HG02678 (cell line): ENCODE measurements at regions not wholly inside any gene's neighbourhood (a gene's known extent, or its start where the extent isn't known, plus 50 kb on each side); places are given as distances from the start of the nearest gene placed in this dataset.
A peak's percentile ranks its signal among the peaks of the same experiment; 100 is the strongest.

Source experiments
- ATAC-seq: cut with Tn5 transposase; IDR thresholded peaks from one replicate; pipeline ENCODE4 v1.9.1; 2021; ENCODE audit warnings: mild to moderate bottlenecking, moderate library complexity; ENCODE audit not compliant: unreplicated experiment

- no peak for ATAC-seq
Measured at GRCh38 chr4:162366146-162366545, 202.3 kb upstream of the FSTL5 start.

DNA sequence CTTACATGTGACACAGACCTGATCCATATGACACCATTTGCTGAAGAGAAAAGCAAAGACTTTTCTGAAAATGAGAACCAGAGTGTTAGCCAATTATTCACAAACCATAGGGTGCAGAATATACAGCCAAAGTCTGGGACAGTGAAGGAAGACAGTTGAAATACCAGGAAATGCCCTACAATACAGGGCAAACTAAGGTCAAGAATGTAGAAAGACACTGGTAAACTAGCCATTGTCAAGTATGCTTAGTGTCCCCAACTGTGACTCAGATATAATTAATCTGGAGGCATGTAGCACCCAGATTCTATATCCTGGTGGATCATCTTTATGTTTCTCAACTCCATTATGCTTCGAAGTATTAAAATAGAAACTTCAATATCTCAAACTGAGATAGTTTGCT lies 200.9 kb upstream of the FSTL5 start:
- no peak for ATAC-seq

DNA sequence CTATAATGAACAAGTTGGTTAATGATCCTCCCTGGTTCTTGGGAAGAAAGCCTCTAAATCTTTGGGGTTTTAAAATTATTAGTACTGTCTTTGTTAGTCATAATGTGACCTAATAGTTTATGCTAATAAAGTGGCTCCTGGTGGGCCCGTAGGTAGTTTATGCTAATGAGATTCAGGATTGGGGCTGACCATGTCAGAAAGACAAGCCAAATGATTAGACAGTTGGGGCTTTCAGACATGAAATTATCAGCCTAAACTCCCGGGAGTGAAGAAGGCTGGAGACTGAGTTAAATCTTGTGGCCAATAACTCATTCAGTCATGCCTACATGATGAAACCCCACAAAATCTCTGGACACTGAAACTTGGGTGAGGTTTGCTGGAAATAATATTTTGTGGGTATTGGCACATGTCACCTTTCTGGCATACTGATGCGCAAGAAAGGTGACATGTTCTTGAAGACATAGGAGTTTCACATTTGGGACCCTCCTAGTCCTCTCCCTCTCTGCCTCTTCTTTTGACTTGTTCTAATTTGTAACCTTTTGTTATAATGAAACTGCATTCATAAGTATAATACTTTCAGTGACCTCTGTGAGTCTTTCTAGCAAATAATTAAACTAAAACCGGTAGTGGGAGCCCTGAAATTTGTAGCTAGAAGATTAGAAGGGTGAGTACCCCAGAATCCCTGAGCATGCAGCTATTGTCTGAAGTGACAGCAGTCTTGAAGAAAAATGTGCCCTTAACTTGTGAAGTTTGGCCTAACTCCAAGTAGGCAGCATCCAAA lies 196.8 kb upstream of the FSTL5 start:
- ATAC-seq, result no peak

DNA sequence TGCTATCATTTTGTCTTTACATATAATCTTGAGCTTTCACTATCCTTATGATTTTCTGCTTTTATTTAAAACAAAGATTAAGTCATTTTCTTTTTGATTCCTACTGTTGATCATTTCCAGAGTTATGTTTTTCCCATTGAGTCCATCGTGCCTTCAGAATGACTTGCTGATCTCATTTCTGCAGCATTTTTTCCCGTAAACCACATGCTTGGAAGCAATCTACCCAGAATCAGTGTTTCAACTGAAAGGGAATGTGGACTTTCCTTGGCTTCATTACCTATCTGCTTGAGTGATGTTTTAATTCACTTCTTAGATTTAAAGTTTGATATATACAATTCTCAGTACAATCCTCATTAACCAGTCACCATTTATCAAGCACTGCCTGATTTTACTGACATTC lies 192.4 kb upstream of the FSTL5 start:
- no peak for ATAC-seq

DNA sequence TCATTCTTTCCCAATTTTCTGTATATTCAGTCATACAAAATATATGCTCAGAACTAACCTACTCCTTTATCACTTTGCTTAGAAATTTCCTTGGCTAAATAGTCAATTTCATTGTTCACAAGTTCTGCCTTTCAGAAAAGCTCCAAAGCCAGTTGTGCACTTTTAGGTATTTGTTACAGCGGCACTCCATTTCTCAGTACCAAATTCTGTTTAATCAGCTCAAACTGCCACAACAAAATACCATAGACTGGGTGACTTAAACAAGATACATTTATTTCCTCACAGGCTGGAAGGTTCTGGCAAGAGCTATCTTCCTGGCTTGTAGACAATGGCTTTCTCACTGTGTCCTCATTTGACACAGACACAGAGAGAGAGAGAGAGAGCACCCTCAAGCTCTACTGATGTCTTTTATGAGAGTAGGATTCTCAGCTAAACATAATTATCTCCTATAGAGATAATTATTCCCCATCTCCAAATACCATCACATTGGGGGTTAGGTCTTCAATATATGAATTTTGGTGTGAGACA lies 188.8 kb upstream of the FSTL5 start:
- no peak for ATAC-seq

- ATAC-seq, result no peak
Measured at GRCh38 chr4:162350331-162350730, 186.5 kb upstream of the FSTL5 start.

DNA sequence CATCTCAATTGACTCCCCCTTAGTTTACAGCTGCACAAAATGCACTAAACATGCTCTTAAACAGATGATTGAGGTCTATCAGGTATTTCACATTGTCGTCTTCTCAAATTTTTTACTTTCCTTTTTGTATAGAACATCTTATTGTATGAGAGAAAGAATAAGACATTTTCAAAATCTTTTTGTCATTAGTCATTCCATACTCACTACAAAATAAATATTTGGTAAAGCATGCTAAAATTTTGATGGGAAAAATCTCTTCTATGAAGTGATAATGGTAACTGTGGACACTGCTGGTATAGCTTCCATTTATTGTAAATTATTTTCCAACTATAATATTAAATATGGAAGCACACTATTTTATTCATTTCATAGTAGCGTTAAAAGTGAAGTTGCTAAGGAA lies 185.6 kb upstream of the FSTL5 start:
- no peak for ATAC-seq

DNA sequence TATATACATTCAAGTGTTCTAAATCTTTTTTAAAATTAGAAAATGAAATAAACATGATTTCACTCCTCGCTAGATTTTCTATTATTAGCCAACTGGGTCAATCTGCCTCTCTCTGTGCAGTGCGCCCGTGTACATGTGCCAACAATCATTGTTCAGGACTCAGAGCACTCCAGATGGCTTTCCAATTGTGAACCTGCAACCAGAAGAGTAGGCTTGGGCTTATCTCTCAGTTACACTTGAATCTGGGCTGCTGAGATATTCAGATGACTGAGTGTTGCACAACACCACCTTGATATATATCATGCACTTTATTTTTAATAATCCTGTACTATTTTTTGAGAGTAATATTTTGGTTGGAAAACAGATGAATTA lies 184.0 kb upstream of the FSTL5 start:
- ATAC-seq, result no peak

DNA sequence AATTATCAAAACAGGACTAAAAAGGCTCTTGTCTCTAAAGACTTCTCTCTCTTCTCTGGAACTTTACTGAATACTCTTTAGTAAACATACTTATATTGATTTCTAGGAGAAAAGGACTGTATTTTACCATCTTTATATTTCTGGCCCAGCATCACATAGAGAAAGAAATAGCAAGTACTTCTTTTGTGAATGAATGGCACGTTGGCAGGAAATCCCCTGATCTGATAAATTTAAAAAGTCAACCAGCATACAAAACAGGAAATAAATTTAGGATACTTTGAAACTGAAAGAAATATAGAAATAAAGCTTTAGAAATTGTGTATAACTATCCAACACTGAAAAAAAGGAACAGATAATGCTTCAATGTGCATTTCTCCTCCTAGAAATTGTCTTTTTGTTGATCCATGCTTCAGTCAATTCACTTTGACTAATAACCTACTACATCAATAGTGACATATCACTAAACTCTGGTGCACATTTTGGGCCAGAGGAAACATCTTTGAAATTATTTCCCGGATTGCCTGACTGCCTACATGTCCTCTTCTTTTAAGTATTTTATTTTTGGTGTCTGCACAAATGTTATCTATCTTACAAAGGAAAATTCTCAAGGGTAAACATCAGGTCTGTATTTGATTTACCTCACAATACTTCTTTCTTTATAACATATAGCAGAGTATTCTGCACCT lies 183.5 kb upstream of the FSTL5 start:
- no peak for ATAC-seq

DNA sequence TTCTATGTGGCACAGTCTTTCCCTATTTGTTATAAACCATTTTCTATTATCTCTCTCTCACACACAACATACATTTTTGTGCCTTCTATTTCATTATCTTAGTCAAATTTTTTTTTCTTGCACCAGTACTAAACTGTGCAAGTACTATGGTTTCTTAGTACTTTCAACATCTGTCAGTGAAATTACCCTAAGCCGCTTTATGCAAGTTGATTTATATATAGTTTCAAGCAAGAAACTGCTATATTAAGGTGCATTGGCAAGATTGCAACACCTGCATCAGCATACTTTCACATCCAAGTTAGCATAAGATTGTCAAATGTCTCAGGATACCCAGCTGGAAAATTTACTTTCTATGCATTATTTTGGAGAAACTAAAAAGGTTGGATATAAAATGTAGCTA lies 180.2 kb upstream of the FSTL5 start:
- no peak for ATAC-seq

- no peak for ATAC-seq
Measured at GRCh38 chr4:162341533-162341932, 177.7 kb upstream of the FSTL5 start.

DNA sequence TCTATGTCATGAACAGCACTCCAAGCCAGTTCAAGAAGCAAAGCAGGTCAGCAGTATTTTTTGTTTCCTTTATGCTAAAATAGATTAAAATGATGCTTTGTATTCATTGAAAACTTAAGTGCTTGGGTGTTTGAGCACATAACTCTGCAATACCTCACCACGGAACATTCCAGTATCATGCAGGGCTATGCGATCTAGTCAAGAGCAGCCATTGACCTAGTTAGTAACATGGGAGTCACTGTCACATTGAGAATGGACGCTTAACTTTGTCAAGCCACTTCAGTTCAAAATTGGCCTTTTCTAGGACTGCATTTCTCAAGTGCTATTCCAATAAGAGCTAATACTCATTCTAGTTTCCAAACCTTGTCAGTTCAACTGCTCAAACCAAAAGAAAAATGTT lies 160.1 kb upstream of the FSTL5 start:
- ATAC-seq, result no peak

DNA sequence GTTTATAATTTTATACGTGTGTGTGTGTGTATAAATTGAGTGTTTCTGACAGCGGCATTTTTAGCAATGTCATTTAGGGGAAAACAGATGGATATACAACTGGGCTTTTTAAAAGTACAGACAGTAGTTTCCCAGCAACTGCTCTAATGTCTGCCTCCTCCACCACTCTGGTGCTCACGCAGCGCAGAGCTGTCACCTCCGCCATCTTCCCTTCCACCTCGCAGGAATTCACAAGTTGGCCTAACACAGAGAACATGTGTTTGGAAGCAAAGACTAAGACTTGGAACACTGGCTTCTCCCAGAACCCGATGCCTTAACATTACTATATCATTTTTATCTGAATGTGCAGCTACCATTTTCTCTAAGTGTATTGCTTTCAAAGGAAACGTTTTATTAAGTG lies 158.3 kb upstream of the FSTL5 start:
- ATAC-seq, result no peak

DNA sequence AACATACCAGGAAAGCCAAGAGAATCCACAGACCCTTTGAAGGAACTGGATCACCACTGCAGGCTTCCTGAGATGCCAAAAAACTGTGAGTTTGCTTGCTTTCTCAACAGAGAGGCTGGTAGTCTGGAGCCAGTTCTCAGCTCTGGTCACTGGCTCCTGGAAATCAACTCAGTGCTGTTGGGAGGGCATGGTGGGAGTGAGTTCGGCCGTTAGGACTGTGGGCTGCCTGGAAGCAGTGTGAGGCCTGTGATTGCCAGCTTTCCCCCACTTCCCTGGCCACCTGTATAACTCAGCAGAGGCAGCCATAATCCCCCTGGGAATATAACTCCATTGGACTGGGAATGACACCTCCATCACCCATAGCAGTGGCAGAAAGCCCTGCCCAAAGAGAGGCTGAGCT lies 122.0 kb upstream of the FSTL5 start:
- ATAC-seq, result no peak

GRCh38 chr4:162282684-162283083 lies 118.9 kb upstream of the FSTL5 start:
- ATAC-seq, result no peak

- ATAC-seq, result peak; percentile 64
Measured at GRCh38 chr4:162274354-162274753, 110.6 kb upstream of the FSTL5 start.

DNA sequence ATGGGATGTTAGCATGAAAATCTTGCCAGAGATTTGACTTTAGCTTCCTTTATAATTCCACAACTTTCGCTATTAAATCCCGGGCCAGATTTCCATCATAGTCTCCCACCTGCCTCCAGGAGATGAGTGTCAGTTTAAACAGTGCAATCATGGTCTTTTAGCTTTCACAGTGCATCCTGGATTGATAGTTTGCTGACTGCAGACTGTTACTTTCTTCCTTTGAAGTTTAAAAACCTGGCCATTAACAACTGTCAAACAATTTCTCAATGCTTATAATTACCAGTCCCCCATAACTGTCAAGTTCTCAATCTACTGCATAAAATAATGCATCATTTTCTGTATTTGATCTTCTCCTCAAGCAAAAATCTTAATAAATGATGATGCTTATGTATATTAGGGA lies 108.4 kb upstream of the FSTL5 start:
- no peak for ATAC-seq

DNA sequence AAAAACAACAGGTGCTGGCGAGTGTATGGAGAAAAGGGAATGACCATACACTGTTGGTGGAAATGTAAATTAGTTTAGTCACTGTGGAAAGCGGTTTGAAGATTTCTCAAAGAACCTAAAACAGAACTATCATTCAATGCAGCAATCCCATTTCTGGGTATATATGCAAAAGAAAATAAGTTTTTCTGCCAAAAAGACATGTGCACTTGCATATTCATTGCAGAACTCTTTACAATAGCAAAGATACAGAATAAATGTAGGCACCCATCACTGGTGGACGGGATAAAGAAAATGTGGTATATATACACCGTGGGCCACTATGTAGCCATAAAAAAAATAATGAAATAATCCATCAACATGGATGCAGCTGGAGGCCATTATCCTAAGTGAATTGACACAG lies 105.1 kb upstream of the FSTL5 start:
- ATAC-seq, result no peak

GRCh38 chr4:162265802-162266201 lies 102.0 kb upstream of the FSTL5 start:
- no peak for ATAC-seq

- ATAC-seq, result no peak
Measured at GRCh38 chr4:162245051-162245450, 81.3 kb upstream of the FSTL5 start.

GRCh38 chr4:162241857-162242256 lies 78.1 kb upstream of the FSTL5 start:
- ATAC-seq, result no peak

DNA sequence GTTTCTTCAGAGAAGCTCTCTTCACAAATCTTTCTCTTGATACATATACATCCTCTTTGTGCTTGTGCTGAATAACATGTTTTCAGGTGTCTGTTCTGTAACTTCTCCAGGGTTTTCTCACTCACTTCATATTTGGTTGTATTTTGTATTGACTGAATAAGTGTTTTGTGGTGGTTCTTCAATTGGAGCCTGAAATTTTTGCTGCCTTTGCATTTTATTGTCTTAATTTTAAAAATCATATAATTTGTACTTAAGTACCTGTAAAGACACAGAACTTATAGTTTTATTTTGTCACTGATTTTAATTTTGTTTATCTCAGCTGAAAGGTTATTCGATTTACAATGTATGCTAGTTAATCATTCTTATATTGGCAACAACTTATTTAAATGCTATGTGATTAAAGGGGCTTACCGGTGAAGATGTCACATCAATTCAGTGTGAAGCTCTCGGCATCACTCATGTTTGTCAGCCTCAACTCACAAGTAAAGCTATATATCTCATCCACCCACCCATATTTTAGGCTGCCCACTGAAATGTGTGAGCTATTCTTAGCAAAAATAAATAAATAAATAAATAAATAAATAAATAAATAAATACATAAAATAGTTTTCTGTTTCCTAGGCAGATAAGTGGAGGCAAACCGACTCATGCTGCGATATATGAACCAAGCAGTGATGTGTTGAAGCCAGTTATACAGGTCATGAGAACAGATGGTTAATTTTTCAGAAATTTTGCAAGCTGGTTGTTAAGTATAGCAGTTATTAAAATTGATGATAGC lies 76.4 kb upstream of the FSTL5 start:
- ATAC-seq, result no peak
